ENCODE measurements at regions not wholly inside any gene's neighbourhood (a gene's known extent, or its start where the extent isn't known, plus 50 kb on each side); places are given as distances from the start of the nearest gene placed in this dataset.

DNA sequence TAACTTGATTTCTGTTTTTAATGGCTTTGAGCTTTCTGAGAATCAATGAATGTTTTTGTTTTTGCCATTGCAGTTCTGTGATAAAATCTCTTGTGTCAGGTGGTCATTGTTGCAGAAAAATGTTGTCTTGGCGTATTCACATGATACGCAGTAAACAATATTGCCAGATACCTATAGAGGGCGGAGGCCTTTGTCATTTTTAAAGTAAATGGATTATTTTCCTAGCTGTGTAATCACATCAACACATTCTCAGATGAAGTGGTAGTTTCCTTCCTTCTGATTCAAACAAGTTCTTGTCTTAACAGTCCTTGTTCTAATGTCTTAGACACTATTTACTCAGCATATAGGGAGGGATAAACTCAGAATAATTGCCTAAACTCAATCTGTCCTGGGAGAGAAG, 109.9 kb upstream of the DAB2 start:
- Histone ChIP-seq H3K4me2 (ENCODE audit: extremely low read depth, insufficient read depth, low read length) (no peak overlapping the region), H4K20me1 (ENCODE audit: control insufficient read depth, extremely low read depth, insufficient read depth, low read length) (no peaks in the 10 kb centered on the region), H3K4me1 (ENCODE audit: control insufficient read depth, extremely low read depth, insufficient read depth, low read length) (no peaks in the 10 kb centered on the region), H3K9me3 (ENCODE audit: control insufficient read depth, insufficient read depth, low read depth, low read length) (no peaks in the 10 kb centered on the region), H3K27me3 (ENCODE audit: control insufficient read depth, insufficient read depth, low read length) (no peaks in the 10 kb centered on the region), H3K9ac (ENCODE audit: insufficient read depth, low read length) (no peak overlapping the region), H3K4me3 (replicated peaks in 1 of 4; ENCODE audit: control extremely low read depth in 1 of 4, insufficient read depth in 1 of 4, low read depth in 3 of 4, low read length in 4 of 4) (no peak overlapping the region), H3K79me2 (ENCODE audit: control insufficient read depth, insufficient read depth, low read length) (no peaks in the 10 kb centered on the region), H3K27ac (ENCODE audit: insufficient read depth, low read length) (no peak overlapping the region), H2AFZ (ENCODE audit: low read length) (no peak overlapping the region), H3K36me3 (ENCODE audit: control insufficient read depth, insufficient read depth, low read length) (no peaks in the 10 kb centered on the region)
- DNase-seq (ENCODE audit: low read depth in 2 of 2), result no peak
- no peak for TF ChIP-seq EZH2 (IDR thresholded peaks at IDR 0.05; ENCODE audit: low read length, missing control alignments)

DNA sequence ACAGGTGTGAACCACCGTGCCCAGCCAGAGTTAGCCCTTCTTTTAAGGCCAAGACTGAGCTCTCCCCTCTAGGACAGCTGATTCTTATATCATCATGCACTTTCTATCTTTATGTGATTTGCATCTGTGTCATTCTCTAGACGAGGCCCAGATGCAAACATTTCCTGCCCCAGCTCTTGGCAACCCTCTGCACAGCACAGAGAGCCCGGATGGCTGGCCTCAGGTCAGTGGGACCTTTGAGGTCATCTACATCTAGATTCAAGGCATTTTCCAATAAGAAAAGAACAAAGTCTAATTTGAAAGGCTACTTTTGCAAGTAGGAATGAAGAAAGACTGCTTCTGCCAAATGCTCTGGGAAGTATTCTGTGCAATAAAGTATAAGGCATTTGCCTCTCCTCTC, 109.0 kb upstream of the DAB2 start:
- no peak for DNase-seq (ENCODE audit: low read depth in 2 of 2)
- H4K20me1 ChIP-seq (ENCODE audit: control insufficient read depth, extremely low read depth, insufficient read depth, low read length), result no peaks in the 10 kb centered on the region
- TF ChIP-seq EZH2 (IDR thresholded peaks at IDR 0.05; ENCODE audit: low read length, missing control alignments) (no peak), CTCF (conservative IDR thresholded peaks at IDR 0.05 in 1 of 2, IDR thresholded peaks at IDR 0.05 in 1 of 2; ENCODE audit: low read depth in 1 of 2, low read length in 2 of 2) (no peak)
- H3K36me3 ChIP-seq (ENCODE audit: control insufficient read depth, insufficient read depth, low read length), result no peaks in the 10 kb centered on the region
- no peak overlapping the region for H3K4me2 ChIP-seq (ENCODE audit: extremely low read depth, insufficient read depth, low read length)
- H3K9ac ChIP-seq (ENCODE audit: insufficient read depth, low read length), result no peak overlapping the region
- no peaks in the 10 kb centered on the region for H3K4me1 ChIP-seq (ENCODE audit: control insufficient read depth, extremely low read depth, insufficient read depth, low read length)
- H3K27ac ChIP-seq (ENCODE audit: insufficient read depth, low read length), result no peak overlapping the region
- no peak overlapping the region for H3K4me3 ChIP-seq (replicated peaks in 1 of 4; ENCODE audit: control extremely low read depth in 1 of 4, insufficient read depth in 1 of 4, low read depth in 3 of 4, low read length in 4 of 4)
- H3K9me3 ChIP-seq (ENCODE audit: control insufficient read depth, insufficient read depth, low read depth, low read length), result no peaks in the 10 kb centered on the region
- H2AFZ ChIP-seq (ENCODE audit: low read length), result no peak overlapping the region
- no peaks in the 10 kb centered on the region for H3K79me2 ChIP-seq (ENCODE audit: control insufficient read depth, insufficient read depth, low read length)
- no peaks in the 10 kb centered on the region for H3K27me3 ChIP-seq (ENCODE audit: control insufficient read depth, insufficient read depth, low read length)

DNA sequence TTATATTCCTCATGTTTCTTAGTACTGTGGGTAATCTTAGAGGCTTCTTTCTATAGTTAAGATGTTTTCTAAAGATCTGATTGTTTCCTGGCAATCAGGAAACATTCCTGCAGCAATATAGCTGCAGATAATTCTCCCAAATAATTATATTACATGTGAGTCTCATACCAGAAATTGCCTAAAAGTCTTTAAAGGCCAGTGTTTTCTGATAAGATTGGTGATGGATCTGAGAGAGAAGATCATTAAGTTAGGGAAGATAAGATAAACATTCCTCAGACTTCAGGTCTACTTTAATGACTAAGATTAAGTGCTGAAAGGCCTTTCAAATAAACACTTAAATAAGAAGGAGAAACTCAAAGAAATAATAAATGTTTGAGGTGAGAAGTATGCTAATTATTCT, 107.7 kb upstream of the DAB2 start:
- no peaks in the 10 kb centered on the region for H3K79me2 ChIP-seq (ENCODE audit: control insufficient read depth, insufficient read depth, low read length)
- TF ChIP-seq CTCF (conservative IDR thresholded peaks at IDR 0.05 in 1 of 2, IDR thresholded peaks at IDR 0.05 in 1 of 2; ENCODE audit: low read depth in 1 of 2, low read length in 2 of 2), result no peak
- no peak for TF ChIP-seq EZH2 (IDR thresholded peaks at IDR 0.05; ENCODE audit: low read length, missing control alignments)
- no peaks in the 10 kb centered on the region for H3K36me3 ChIP-seq (ENCODE audit: control insufficient read depth, insufficient read depth, low read length)
- DNase-seq (ENCODE audit: low read depth in 2 of 2), result no peak
- no peak overlapping the region for H3K27ac ChIP-seq (ENCODE audit: insufficient read depth, low read length)
- H3K4me2 ChIP-seq (ENCODE audit: extremely low read depth, insufficient read depth, low read length), result no peak overlapping the region
- H4K20me1 ChIP-seq (ENCODE audit: control insufficient read depth, extremely low read depth, insufficient read depth, low read length), result no peaks in the 10 kb centered on the region
- H3K4me1 ChIP-seq (ENCODE audit: control insufficient read depth, extremely low read depth, insufficient read depth, low read length), result no peaks in the 10 kb centered on the region
- H2AFZ ChIP-seq (ENCODE audit: low read length), result no peak overlapping the region
- no peaks in the 10 kb centered on the region for H3K27me3 ChIP-seq (ENCODE audit: control insufficient read depth, insufficient read depth, low read length)
- H3K9me3 ChIP-seq (ENCODE audit: control insufficient read depth, insufficient read depth, low read depth, low read length), result no peaks in the 10 kb centered on the region
- no peak overlapping the region for H3K9ac ChIP-seq (ENCODE audit: insufficient read depth, low read length)
- H3K4me3 ChIP-seq (replicated peaks in 1 of 4; ENCODE audit: control extremely low read depth in 1 of 4, insufficient read depth in 1 of 4, low read depth in 3 of 4, low read length in 4 of 4), result no peak overlapping the region

Data from fibroblast of lung (primary cell).